Stimulated activated CD8-positive, alpha-beta memory T cell treated with anti-CD3 and anti-CD28 coated beads, Interleukin-4, amount 100 ng/mL, for 4 hours (primary cell): ENCODE measurements at regions not wholly inside any gene's neighbourhood (a gene's known extent, or its start where the extent isn't known, plus 50 kb on each side); places are given as distances from the start of the nearest gene placed in this dataset.

ENCODE experiments used
- DNase-seq, 2 donors: peaks; one replicate each; pipeline ENCODE4 v3.0.0-alpha.2; 2020; ENCODE audit warnings: low read depth in 2 of 2, low spot score in 1 of 2

GRCh38 chr6:44657206-44657819, 269.8 kb downstream of the CDC5L start:
- no peak for DNase-seq

GRCh38 chr6:44658571-44658970, 271.1 kb downstream of the CDC5L start:
- DNase-seq, result no peak

GRCh38 chr6:44659726-44660125, 272.2 kb downstream of the CDC5L start:
- DNase-seq, result no peak

GRCh38 chr6:44660561-44661220, 273.2 kb downstream of the CDC5L start:
- DNase-seq, result no peak

- no peak for DNase-seq
Measured at GRCh38 chr6:44661221-44662008, 273.9 kb downstream of the CDC5L start.

- DNase-seq, result no peak
Measured at GRCh38 chr6:44662461-44663121, 275.1 kb downstream of the CDC5L start.

GRCh38 chr6:44663860-44664634, 276.5 kb downstream of the CDC5L start:
- DNase-seq, result no peak

- DNase-seq, result no peak
Measured at GRCh38 chr6:44664716-44665115, 277.2 kb downstream of the CDC5L start.

GRCh38 chr6:44665143-44665542, 277.6 kb downstream of the CDC5L start:
- no peak for DNase-seq

GRCh38 chr6:44665683-44666082, 278.2 kb downstream of the CDC5L start:
- DNase-seq, result no peak

GRCh38 chr6:44666324-44666723, 278.8 kb downstream of the CDC5L start:
- no peak for DNase-seq

GRCh38 chr6:44667226-44667625, 279.7 kb downstream of the CDC5L start:
- no peak for DNase-seq

- DNase-seq, result no peak
Measured at GRCh38 chr6:44667668-44668390, 280.3 kb downstream of the CDC5L start.

- no peak for DNase-seq
Measured at GRCh38 chr6:44668391-44668930, 281.0 kb downstream of the CDC5L start.

GRCh38 chr6:44668976-44669934, 281.7 kb downstream of the CDC5L start:
- DNase-seq, result no peak

GRCh38 chr6:44670146-44670545, 282.6 kb downstream of the CDC5L start:
- no peak for DNase-seq

GRCh38 chr6:44671333-44671732, 283.8 kb downstream of the CDC5L start:
- no peak for DNase-seq

- no peak for DNase-seq
Measured at GRCh38 chr6:44672086-44672485, 284.6 kb downstream of the CDC5L start.

GRCh38 chr6:44672841-44673240, 285.3 kb downstream of the CDC5L start:
- DNase-seq, result no peak
